NCI-H1417 (cell line): ENCODE measurements at regions not wholly inside any gene's neighbourhood (a gene's known extent, or its start where the extent isn't known, plus 50 kb on each side); places are given as distances from the start of the nearest gene placed in this dataset.
A peak's percentile ranks its signal among the peaks of the same experiment; 100 is the strongest.

Experiments used
- DNase-seq, 3 experiments: peaks; one replicate each; lab custom pipeline; 2025; lab: John Stamatoyannopoulos, UW

DNA sequence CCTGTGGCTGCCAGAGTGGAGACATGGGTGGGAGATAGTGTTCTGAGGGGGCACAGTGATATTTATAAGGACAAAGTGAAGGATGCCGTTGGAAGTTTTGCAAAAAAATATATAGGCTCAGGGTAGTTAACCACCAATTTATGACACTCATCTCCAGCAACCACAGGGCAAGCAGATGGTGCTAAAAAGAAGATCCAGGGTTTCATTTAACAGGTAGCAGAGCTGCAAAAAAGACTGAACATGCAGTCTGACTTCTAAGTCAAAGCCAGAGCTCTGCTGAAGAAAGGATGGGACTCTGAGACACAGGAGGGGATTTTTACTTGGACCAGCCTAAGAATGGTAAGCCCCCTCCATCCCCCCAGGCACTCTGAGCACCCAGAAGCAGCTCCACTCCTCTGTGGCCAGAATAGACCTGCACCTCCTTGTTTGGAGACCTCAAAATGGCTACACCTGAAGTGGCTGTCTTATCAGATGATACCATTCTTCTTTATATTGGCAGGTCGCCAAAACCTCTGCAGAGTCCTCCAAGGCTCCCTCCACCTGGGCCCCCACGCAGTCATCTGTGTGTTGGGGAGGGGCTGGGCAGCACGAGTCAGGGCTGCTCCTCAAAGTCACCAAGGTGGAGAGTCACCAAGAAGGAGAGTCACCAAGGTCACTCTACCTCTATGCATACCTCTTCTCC, 161.4 kb upstream of the FAM9B start:
- peak in 2 of 3 experiments; percentile 46 to 57 for DNase-seq

DNA sequence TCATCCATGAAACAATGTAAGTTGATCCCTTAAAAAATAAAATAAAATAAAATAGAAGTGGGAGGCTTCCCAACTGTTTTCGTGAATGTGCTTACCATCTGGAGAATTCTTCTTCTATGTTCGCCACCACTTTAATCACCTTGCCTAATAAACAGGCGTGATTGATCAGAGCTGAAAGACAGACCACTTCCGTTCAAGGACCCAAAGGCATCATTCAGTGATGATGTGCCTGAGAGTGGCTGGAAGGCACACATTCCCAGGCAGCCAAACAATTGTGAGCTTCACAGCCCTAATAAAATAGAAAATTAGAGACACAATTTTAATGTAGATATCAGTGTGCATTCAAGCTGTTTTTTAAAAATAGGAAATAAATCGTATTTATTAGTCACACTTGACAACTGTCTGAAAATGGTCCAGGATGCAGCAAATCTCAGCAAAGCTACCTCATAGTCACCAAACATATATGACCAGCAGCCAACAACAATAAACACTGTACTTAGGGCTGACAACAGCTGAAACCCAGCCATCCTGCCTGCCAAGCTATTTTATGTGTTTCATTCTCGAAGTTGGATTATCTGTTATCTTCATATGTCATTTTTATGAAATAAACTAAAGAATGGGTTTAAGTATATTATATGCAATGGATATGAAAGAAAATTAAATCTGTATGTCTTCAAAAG, 163.2 kb upstream of the FAM9B start:
- no peak for DNase-seq

GRCh38 chrX:9204560-9204959, 170.6 kb upstream of the FAM9B start:
- DNase-seq = no peak

DNA sequence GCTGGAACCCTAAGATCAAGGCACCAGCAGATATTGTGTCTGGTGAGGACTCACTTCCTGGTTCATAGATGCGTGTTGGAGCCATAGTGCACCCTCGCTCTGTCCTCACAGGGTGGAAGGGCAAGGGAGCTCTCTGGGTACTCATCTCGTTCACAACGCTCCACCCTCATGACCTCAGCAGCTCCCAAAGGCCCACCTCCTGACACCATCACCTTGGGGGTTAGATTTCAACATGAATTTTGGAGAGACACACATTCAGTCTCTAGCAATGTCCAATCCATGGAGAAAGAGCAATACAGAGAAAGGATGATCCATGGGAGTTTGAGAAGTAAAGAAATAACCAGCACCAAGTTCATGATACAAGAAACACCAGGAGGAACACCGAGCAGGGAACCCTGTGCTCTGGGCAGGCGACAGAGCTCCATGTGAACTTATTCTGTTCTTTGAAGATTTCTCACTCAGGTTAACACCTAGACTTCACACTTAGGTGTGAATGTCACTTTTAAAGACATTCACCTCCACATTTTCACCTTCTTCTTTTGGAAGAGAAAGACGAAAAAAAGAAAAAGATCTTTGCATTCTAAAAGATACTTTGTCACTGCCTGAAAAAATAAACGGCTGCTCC, 171.8 kb upstream of the FAM9B start:
- no peak for DNase-seq

- DNase-seq = no peak
Observed at GRCh38 chrX:9207142-9207541, 173.2 kb upstream of the FAM9B start.

GRCh38 chrX:9211269-9211668, 177.3 kb upstream of the FAM9B start:
- no peak for DNase-seq

DNA sequence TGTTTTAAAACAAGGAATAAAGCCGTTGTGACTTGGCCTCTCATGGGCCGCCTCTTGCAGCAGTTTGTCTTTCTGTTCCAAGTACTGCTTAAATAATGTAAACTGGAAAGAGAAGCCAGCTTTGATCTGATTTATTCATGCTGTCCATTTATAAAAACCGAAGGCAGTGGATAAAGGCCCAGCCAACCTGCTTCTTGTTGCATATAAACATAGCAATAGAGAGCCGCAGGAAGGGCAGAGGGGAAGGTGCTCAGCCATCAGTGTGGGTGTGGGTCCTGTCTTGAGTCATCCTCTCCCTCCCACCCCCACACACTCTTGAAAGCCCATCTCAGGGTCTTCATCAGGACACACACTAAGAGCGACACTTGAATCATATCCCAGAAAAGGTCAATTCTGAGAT, 187.9 kb upstream of the FAM9B start:
- DNase-seq = no peak

DNA sequence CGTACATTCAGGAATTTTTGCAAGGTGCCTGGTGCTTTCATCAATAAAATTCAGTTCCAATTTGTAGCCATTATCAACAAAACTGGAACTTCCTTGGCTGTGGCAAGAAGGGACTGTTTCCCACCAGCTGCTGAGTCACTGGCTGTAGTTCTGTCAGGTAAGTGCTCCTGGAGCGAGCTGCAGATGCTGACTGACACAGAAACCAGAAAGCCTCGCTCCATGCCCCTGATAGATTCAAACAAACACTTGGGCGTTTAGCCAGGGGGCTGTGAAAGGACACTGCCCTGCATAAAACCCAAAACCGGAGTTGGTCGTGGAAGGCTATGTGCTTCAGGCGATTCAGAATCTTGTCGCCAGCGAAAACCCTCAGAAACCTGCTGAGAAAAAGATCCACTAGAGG, 188.4 kb upstream of the FAM9B start:
- no peak for DNase-seq

GRCh38 chrX:9227276-9227675, 193.3 kb upstream of the FAM9B start:
- no peak for DNase-seq

DNA sequence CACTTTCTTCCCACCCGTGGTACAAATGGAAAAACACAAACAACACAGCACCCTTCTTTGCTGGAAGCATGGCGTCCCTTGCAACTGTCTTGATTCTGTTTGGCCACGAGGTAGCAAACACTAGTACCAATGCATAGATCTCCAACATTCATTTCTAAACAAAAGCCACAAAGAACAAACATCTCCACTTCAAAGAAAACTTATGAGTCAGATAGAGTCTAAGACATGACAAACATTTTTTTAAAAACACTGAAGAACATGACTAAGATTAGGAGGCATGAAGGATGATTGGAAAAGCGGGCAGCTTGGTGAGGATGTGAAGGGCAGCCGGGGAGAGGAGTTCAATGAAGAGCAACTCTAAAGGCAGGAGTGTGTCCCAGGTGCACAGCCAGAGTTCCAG, 197.6 kb upstream of the FAM9B start:
- no peak for DNase-seq

GRCh38 chrX:9233141-9233540, 199.2 kb upstream of the FAM9B start:
- DNase-seq = no peak

DNA sequence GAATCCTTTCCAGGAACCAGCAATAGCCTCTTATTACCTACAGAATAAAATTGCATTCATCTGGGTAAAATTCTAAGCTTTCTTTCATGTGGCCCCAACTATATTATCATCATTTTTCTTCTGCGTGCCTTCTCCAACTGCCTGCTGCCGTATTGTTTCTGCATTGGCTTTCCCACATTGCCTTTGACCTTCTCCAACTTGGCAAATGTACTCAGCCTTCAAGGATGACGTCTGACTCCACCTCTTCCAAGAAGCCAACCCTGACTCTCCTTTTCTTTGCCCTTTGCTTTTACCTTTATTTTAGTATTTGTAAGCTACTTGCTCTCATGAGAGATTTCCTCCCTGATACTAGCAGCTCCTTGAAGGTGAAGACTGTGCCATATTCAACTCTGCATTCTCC, 200.4 kb upstream of the FAM9B start:
- DNase-seq = no peak

DNA sequence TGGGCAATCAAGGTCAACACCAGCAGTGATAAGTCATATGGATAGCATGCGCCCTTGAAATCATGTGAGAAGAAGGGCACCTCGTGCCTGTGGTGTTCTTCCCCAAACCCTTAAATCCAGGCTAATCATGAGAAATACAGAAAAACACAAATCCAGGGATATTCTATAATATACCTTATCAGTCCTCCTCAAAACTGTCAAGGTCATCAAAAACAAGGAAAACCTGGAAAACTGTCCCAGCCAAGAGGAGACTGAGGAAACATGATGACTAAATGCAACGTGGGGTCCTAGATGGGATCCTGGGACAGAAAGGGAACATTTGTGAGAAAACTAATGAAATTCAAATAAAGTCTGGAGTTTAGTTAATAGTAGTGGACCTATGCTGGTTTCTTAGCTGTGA, 201.8 kb upstream of the FAM9B start:
- no peak for DNase-seq

- DNase-seq = no peak
Observed at GRCh38 chrX:9240956-9241355, 207.0 kb upstream of the FAM9B start.

DNA sequence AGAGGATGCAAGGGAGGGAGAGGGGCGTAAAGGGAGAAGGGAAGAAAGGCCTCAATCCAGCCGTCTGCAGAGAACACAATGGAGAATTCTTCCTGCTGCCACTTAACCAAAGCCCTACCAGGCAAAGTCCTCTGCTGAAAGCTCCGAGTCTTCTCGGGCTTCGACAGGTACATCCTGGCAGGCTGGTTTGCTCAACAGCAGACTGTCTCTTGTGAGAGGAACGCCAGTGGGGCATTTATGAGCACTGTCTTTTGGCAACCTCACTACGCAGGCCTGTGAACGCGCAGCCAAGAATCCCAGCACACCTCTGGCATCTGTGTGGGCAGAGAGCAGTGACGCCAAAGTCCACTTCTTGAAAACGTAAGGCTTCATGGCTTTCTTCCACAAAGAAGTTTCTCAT, 207.5 kb upstream of the FAM9B start:
- DNase-seq = no peak

DNA sequence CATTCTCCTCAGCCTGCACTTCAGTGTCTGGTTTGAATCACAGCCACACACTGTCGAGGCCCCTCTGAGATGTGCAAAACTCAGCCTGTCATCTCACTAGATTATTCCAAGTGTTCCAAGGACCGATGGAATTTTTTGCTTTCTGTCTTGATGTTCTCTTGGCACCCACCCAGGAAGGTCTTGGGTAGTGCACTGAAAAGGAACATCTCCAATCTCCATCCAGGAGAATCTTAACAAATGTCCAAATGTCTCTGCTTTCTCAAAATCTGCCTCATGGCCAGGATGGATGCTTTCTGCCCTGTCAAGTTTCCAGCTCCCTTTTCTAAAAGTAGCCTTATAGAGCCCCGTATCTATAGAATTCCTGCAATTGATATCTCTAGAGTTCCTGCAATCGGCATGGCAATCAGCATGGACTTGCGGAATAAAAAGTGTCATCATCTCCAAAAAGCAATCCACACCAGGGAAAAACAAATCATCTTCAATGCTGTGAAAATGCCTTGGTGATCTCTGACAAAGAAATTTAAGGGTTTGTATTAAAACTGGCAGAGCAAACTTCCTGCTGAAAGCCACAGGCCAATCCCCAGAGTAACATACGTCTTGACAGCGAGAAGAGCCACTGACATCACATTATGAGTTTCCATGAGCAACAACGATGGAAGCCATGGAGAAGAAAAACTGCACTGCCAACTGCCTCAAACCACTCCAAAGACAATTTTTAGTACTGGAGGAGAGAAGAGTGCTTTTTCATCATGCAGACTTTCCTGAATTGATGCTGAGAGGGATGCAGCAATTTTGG, 215.3 kb upstream of the FAM9B start:
- no peak for DNase-seq

DNA sequence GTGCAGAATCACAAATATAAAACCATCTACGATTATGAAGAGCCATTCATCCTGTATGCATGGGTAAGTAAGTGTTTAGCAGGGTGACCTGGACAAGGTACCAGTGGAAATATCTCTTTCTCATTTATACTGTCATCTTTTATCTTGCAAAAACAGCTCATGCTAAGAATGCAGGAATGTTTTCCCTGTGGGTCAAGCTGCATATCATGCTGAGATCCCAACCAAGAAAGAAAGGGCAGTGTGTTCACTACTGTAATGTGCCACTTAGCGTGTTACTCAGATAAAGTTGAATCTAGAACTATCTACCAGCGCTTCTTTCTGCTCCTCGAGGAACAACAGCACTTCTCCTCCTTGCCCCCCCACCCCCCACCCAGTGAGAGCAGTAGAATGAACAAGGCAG, 212.7 kb upstream of the TBL1X start:
- no peak for DNase-seq

- no peak for DNase-seq
Observed at GRCh38 chrX:9253211-9253610, 211.6 kb upstream of the TBL1X start.

DNA sequence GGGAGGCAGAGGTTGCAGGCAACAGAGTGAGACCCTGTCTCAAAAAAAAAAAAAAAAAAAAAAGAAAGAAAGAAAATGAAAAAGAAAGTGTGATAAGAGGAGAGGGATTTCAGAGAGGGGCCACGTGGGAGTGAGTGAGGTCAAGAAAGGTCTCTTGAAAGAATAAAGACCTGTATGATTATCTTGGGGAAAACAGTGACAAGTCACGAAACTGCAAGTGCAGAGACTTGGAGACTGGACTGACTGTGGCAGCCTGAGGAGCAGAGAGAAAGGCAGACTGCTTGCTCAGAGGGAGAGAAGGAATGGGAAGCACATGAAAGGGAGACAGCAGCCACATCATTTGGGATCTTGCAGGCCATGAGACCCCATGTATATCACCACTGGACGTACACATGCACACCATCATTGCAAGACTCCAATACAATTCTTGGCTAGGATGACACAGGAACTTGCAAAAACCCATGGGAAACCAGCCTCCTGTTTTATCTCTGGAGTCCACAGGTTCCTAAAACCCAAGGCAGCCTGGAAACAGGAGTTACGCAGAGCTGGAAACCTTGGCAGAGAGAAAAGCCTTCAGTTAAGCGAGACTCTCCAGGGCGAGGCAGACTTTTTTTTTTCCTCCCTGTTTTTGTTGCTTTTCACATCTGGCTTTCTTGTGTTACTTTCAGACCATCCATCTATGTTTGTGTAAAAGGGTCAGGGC, 207.0 kb upstream of the TBL1X start:
- no peak for DNase-seq

- DNase-seq = no peak
Observed at GRCh38 chrX:9258421-9259104, 206.3 kb upstream of the TBL1X start.

DNA sequence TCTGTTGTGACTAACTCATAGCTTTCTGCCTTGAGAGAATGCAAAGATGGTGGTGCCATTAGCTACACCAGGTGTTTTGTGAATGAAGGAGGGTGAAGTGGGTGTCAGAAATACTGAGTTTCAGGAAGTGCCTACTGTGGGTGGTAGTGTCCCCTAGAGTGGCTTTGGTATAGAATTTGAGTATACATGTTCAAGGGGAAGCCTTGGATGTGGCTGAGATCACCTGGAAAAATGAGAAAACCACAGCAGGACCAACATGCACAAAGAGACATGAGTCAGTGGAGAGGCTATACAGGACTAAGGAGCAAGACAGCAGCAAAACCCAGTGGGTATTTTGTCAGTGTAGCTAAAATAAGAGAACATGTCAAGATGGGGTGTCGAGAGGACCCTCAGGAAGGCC, 204.3 kb upstream of the TBL1X start:
- DNase-seq = no peak

DNA sequence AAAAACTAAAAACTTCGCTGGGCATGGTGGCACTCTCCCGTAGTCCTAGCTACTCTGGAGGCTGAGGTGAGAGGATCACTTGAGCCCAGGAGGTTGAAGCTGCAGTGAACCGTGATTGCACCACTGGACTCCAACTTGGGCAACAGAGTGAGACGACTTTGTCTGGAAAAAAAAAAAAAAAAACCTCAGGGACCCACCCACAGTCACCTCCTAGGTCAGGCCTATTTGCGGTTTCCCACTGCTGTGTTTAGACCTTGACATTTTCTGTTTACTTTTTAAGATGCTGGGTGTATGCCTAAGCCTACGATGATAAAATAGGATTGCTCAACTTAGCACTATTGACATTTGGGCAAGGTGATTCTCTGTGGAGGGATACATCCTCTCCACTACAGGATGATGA, 197.4 kb upstream of the TBL1X start:
- DNase-seq = no peak
